ENCODE measurements at regions not wholly inside any gene's neighbourhood (a gene's known extent, or its start where the extent isn't known, plus 50 kb on each side); places are given as distances from the start of the nearest gene placed in this dataset.

GRCh38 chr5:111930449-111930848 is 173.5 kb upstream of the NREP start:
- TF ChIP-seq, protein P1, sequence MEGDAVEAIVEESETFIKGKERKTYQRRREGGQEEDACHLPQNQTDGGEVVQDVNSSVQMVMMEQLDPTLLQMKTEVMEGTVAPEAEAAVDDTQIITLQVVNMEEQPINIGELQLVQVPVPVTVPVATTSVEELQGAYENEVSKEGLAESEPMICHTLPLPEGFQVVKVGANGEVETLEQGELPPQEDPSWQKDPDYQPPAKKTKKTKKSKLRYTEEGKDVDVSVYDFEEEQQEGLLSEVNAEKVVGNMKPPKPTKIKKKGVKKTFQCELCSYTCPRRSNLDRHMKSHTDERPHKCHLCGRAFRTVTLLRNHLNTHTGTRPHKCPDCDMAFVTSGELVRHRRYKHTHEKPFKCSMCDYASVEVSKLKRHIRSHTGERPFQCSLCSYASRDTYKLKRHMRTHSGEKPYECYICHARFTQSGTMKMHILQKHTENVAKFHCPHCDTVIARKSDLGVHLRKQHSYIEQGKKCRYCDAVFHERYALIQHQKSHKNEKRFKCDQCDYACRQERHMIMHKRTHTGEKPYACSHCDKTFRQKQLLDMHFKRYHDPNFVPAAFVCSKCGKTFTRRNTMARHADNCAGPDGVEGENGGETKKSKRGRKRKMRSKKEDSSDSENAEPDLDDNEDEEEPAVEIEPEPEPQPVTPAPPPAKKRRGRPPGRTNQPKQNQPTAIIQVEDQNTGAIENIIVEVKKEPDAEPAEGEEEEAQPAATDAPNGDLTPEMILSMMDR (IDR thresholded peaks at IDR 0.05; ENCODE audit: insufficient read depth, low read depth, low read length), result no peak
- no peak for TF ChIP-seq EZH2 (IDR thresholded peaks at IDR 0.05; ENCODE audit: insufficient read depth, low read length)

Data from astrocyte (in vitro differentiated cells and primary cell).